22Rv1 (cell line): ENCODE measurements at regions not wholly inside any gene's neighbourhood (a gene's known extent, or its start where the extent isn't known, plus 50 kb on each side); places are given as distances from the start of the nearest gene placed in this dataset.

Experiments
- ZFX ChIP-seq: fragments of 450-650 bp; IDR thresholded peaks from 2 replicates; pipeline ENCODE4 v1.6.1; 2017; ENCODE audit warnings: antibody characterized with exemption, borderline replicate concordance
- TF ChIP-seq, protein P1 (sequence below): fragments of 450-650 bp; IDR thresholded peaks from 2 replicates; pipeline ENCODE4 v1.5.1; 2017; ENCODE audit warnings: mild to moderate bottlenecking

DNA sequence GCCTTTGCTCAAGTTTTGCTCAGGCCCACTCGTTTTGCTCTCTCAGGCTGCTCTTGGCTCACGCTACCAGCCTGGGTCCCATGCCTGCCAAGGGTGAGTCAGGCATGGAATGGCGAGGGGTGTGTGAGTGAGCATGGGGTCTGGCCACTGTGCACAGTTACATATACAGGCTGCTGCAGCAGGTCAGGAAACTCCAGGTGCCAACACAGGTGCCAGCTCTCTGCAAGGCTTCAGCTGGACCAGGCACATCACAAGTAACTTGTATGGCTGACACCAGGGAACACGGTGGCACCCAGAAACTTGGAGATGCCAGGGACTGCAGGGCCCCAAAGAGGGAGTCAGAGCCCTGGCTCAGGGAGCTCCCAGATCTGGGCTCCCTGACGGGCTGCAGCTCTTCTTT is 146.8 kb downstream of the BTBD3 start:
- TF ChIP-seq, protein P1, sequence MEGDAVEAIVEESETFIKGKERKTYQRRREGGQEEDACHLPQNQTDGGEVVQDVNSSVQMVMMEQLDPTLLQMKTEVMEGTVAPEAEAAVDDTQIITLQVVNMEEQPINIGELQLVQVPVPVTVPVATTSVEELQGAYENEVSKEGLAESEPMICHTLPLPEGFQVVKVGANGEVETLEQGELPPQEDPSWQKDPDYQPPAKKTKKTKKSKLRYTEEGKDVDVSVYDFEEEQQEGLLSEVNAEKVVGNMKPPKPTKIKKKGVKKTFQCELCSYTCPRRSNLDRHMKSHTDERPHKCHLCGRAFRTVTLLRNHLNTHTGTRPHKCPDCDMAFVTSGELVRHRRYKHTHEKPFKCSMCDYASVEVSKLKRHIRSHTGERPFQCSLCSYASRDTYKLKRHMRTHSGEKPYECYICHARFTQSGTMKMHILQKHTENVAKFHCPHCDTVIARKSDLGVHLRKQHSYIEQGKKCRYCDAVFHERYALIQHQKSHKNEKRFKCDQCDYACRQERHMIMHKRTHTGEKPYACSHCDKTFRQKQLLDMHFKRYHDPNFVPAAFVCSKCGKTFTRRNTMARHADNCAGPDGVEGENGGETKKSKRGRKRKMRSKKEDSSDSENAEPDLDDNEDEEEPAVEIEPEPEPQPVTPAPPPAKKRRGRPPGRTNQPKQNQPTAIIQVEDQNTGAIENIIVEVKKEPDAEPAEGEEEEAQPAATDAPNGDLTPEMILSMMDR, result no peak
- no peak for TF ChIP-seq ZFX
